Smooth muscle cell (in vitro differentiated cells): ENCODE measurements at regions not wholly inside any gene's neighbourhood (a gene's known extent, or its start where the extent isn't known, plus 50 kb on each side); places are given as distances from the start of the nearest gene placed in this dataset.
A peak's percentile ranks its signal among the peaks of the same experiment; 100 is the strongest.

Experiments used
- DNase-seq: peaks from one replicate; lab custom pipeline; 2025; ENCODE audit not compliant: unreplicated experiment; lab: John Stamatoyannopoulos, UW
- H2AFZ ChIP-seq: fragments of 200-600 bp; sonication (generic); 2 replicates; pipeline ENCODE4 v1.6.0; 2016; ENCODE audit warnings: antibody characterized with exemption, low read depth, mild to moderate bottlenecking
- H3F3A ChIP-seq: fragments of 200-600 bp; sonication (generic); 2 replicates; pipeline ENCODE4 v1.6.0; 2017; ENCODE audit warnings: antibody characterized with exemption, low read depth
- H3K27ac ChIP-seq: fragments of 200-600 bp; sonication (generic); 2 replicates; pipeline ENCODE4 v1.5.1; 2016; ENCODE audit warnings: low read depth, mild to moderate bottlenecking
- H3K27me3 ChIP-seq: fragments of 200-600 bp; sonication (generic); 2 replicates; pipeline ENCODE4 v1.6.1; 2016; ENCODE audit warnings: low read depth, mild to moderate bottlenecking
- H3K36me3 ChIP-seq: fragments of 200-600 bp; sonication (generic); 2 replicates; pipeline ENCODE4 v1.5.1; 2016; ENCODE audit warnings: low read depth
- H3K4me1 ChIP-seq: fragments of 200-600 bp; sonication (generic); 2 replicates; pipeline ENCODE4 v1.5.1; 2016; ENCODE audit warnings: low read depth
- H3K4me2 ChIP-seq: fragments of 200-600 bp; sonication (generic); 2 replicates; pipeline ENCODE4 v1.6.0; 2016; ENCODE audit warnings: mild to moderate bottlenecking
- H3K4me3 ChIP-seq: fragments of 200-600 bp; sonication (generic); 2 replicates; pipeline ENCODE4 v1.5.1; 2016; ENCODE audit warnings: mild to moderate bottlenecking
- H3K79me2 ChIP-seq: fragments of 200-600 bp; sonication (generic); 2 replicates; pipeline ENCODE4 v1.6.0; 2016; ENCODE audit warnings: low read depth, mild to moderate bottlenecking
- H3K9ac ChIP-seq: fragments of 200-600 bp; sonication (generic); 2 replicates; pipeline ENCODE4 v1.6.0; 2016; ENCODE audit warnings: low read depth
- H3K9me3 ChIP-seq: fragments of 200-600 bp; sonication (generic); replicated peaks from 2 replicates; pipeline ENCODE4 v1.5.1; 2016; ENCODE audit warnings: low read depth
- H4K20me1 ChIP-seq: fragments of 200-600 bp; sonication (generic); 2 replicates; pipeline ENCODE4 v1.6.0; 2016; ENCODE audit warnings: low read depth
- whole genome bisulfite sequencing: methylation state at CpG from one replicate; pipeline ENCODE4 v1.1.7; 2016; ENCODE audit warnings: low lambda C conversion rate; 5-methylcytosine and 5-hydroxymethylcytosine counted together
- TF ChIP-seq, protein P1 (sequence below): fragments of 200-600 bp; sonication (generic); IDR thresholded peaks from 2 replicates; pipeline ENCODE4 v1.5.1; 2017; ENCODE audit warnings: borderline replicate concordance, mild to moderate bottlenecking, antibody characterized with exemption; ENCODE audit not compliant: insufficient read depth, poor library complexity, severe bottlenecking

DNA sequence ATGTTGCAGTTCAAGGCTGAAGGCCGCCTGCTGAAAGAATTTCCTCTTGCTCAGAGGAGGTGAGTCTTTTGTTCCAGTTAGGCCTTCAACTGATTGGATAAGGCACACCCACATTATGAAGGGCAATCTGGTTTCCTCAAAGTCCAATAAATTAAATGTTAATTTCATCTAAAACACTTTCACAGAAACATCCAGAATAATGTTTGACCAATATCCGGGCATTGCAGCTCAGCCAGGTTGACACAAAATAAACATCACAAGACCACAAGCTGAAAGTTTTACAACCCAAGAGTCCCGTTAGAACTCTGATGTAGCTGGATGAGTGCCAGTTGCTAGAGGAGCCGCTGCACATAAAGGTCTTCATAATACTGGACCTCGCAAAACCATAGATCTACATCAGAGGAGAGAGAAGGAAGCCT is 64.9 kb upstream of the EED start:
- H3K4me1 ChIP-seq, result peaks cover 3% of the 10 kb centered on the region
- no peaks in the 10 kb centered on the region for H3K79me2 ChIP-seq
- no peaks in the 10 kb centered on the region for H3K9me3 ChIP-seq
- peak overlapping the region; percentile 3 for H2AFZ ChIP-seq
- no peak overlapping the region for H3K9ac ChIP-seq
- no peak overlapping the region for H3K4me3 ChIP-seq
- H3K27me3 ChIP-seq, result no peaks in the 10 kb centered on the region
- no peak for DNase-seq
- WGBS, result 58% methylated on average over 5 of the region's 5 CpGs
- H4K20me1 ChIP-seq, result no peaks in the 10 kb centered on the region
- H3F3A ChIP-seq, result peaks cover 12% of the 10 kb centered on the region
- peak overlapping the region; percentile 86 for H3K27ac ChIP-seq
- H3K4me2 ChIP-seq, result peak overlapping the region; percentile 28
- TF ChIP-seq, protein P1, sequence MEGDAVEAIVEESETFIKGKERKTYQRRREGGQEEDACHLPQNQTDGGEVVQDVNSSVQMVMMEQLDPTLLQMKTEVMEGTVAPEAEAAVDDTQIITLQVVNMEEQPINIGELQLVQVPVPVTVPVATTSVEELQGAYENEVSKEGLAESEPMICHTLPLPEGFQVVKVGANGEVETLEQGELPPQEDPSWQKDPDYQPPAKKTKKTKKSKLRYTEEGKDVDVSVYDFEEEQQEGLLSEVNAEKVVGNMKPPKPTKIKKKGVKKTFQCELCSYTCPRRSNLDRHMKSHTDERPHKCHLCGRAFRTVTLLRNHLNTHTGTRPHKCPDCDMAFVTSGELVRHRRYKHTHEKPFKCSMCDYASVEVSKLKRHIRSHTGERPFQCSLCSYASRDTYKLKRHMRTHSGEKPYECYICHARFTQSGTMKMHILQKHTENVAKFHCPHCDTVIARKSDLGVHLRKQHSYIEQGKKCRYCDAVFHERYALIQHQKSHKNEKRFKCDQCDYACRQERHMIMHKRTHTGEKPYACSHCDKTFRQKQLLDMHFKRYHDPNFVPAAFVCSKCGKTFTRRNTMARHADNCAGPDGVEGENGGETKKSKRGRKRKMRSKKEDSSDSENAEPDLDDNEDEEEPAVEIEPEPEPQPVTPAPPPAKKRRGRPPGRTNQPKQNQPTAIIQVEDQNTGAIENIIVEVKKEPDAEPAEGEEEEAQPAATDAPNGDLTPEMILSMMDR, result no peak
- H3K36me3 ChIP-seq, result no peaks in the 10 kb centered on the region

DNA sequence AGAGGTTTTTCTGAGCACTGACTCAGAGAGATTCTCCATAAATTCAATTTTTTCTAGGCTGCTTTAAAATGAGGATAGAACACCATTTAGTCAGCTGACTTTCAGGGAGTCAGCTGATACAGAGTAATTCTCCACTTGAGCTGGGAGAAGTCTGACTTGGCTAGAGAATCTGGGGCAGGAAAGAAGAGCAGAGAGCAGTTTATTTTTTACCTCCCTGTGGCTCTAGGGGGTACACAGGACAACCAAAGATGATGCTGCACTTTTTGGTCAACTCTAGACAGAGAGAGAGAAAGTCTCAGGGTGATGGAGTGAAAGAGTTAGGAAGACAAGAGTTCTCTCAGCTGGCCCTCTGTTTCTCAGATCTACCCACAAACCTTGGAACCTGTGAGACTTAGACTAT is 67.3 kb upstream of the EED start:
- Histone ChIP-seq H3K4me1 (peaks cover 12% of the 10 kb centered on the region), H3K27ac (peak overlapping the region; percentile 97), H2AFZ (no peak overlapping the region), H3K36me3 (no peaks in the 10 kb centered on the region), H3K9ac (no peak overlapping the region), H3K9me3 (no peaks in the 10 kb centered on the region), H3K27me3 (no peaks in the 10 kb centered on the region), H4K20me1 (no peaks in the 10 kb centered on the region), H3K4me2 (no peak overlapping the region), H3K4me3 (no peak overlapping the region), H3K79me2 (no peaks in the 10 kb centered on the region), H3F3A (peaks cover 24% of the 10 kb centered on the region)
- TF ChIP-seq, protein P1, result no peak
- no peak for DNase-seq

DNA sequence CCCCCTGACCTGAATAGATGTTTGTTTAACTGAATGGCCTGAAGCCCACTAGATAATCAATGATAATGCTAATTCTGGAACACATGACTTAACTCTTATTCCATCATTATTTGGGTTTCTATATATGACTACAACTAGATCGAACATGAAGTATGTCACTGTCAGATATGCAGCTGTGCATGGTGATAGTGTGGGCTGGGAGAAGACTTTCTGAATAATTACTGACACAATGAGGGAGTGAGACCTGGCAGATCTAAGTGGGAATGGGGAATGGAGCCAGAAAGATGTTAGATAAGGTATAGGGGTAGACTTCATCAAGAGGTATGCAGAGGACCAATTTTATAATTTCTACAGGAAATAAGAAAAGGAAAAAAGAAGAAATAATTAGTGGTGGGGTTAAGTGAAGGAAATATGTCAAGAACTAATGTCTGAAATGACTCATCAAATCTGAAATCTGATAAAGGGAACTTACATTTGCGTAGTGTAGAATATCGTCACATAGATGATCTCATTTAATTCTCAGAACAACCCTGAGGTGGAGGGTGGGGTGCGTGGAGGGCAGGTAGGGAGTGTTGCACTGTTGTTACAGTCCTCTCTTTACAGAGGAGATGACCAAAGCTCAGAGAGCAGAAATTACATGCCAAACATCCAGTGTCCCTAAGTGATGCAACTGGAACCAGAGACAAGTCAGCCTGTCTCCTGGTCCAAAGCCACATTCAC is 68.2 kb upstream of the EED start:
- Histone ChIP-seq H4K20me1 (no peaks in the 10 kb centered on the region), H3K4me1 (peaks cover 12% of the 10 kb centered on the region), H3K27me3 (no peaks in the 10 kb centered on the region), H3K4me2 (peak overlapping the region; percentile 47), H3K36me3 (no peaks in the 10 kb centered on the region), H3K79me2 (no peaks in the 10 kb centered on the region), H3F3A (peaks cover 24% of the 10 kb centered on the region), H2AFZ (no peak overlapping the region), H3K9me3 (no peaks in the 10 kb centered on the region), H3K9ac (no peak overlapping the region), H3K27ac (peak overlapping the region; percentile 97), H3K4me3 (no peak overlapping the region)
- TF ChIP-seq, protein P1, result no peak
- no peak for DNase-seq
- 69% methylated on average over 4 of the region's 4 CpGs for WGBS

DNA sequence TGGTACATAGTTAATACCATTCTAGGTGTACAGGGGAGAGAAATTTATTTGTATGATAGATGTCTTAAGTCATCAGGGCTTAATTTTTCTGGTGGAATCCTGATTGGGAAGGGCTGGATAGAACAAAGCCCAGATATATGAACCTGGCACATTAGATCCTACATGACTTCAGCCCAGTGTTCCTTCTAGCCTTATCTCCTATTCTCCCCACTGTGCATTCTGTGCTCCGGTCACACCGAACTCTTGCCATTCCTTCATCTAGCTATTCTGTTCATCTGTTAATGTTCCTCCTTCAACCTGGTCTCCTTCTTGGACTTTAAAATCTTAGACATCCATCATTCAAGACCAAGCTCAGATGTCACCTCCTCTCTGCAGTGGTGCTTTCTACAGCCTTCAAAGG is 68.9 kb upstream of the EED start:
- H3K27ac ChIP-seq, result peak overlapping the region; percentile 97
- 92% methylated on average over 2 of the region's 2 CpGs for WGBS

More for the DNA sequence above, 68.9 kb upstream of the EED start:
- H3K4me2 ChIP-seq, result peak overlapping the region; percentile 47
- H3K27me3 ChIP-seq, result no peaks in the 10 kb centered on the region
- TF ChIP-seq, protein P1, result no peak
- H3K9me3 ChIP-seq, result no peaks in the 10 kb centered on the region
- H3K36me3 ChIP-seq, result no peaks in the 10 kb centered on the region
- peak overlapping the region; percentile 66 for H3K9ac ChIP-seq
- no peak overlapping the region for H2AFZ ChIP-seq
- no peak overlapping the region for H3K4me3 ChIP-seq
- H3F3A ChIP-seq, result peaks cover 24% of the 10 kb centered on the region
- no peaks in the 10 kb centered on the region for H4K20me1 ChIP-seq
- DNase-seq, result no peak
- peaks cover 12% of the 10 kb centered on the region for H3K4me1 ChIP-seq
- H3K79me2 ChIP-seq, result no peaks in the 10 kb centered on the region
